MCF 10A (cell line): ENCODE measurements at regions not wholly inside any gene's neighbourhood (a gene's known extent, or its start where the extent isn't known, plus 50 kb on each side); places are given as distances from the start of the nearest gene placed in this dataset.
A peak's percentile ranks its signal among the peaks of the same experiment; 100 is the strongest.

Experiments used
- BruUV-seq: library from RNA; stranded (reverse); fragments of 400-500 nt; replicated peaks from 2 replicates; lab custom pipeline; 2021; lab: Mats Ljungman, UMichigan
- CTCF ChIA-PET: fragments of 300-600 bp; sonication (Branson Sonifier 250); formaldehyde crosslinking; extraction: SDS; loops from one replicate; lab custom pipeline; 2021; ENCODE audit warnings: antibody characterized with exemption, inconsistent platforms; lab: Yijun Ruan, JAX
- POLR2A ChIA-PET: fragments of 300-600, 350-650 bp; sonication (Branson Sonifier 250); formaldehyde crosslinking; extraction: SDS; loops from one replicate; lab custom pipeline; 2020; ENCODE audit warnings: antibody characterized with exemption, inconsistent platforms; lab: Yijun Ruan, JAX
- DNase-seq: peaks from one replicate; pipeline ENCODE4 v3.0.0-alpha.2; 2018; ENCODE audit not compliant: unreplicated experiment
- H3K27ac Mint-ChIP-seq: one replicate; pipeline ENCODE4 v1.8.0; 2022; ENCODE audit warnings: mild to moderate bottlenecking, low read depth, mixed read lengths; ENCODE audit not compliant: unreplicated experiment
- H3K27me3 Mint-ChIP-seq: one replicate; pipeline ENCODE4 v1.8.0; 2022; ENCODE audit warnings: mixed read lengths; ENCODE audit not compliant: insufficient read depth, unreplicated experiment
- H3K36me3 Mint-ChIP-seq: one replicate; pipeline ENCODE4 v1.8.0; 2022; ENCODE audit warnings: mild to moderate bottlenecking, moderate library complexity, mixed read lengths; ENCODE audit not compliant: insufficient read depth, unreplicated experiment
- H3K4me1 Mint-ChIP-seq: one replicate; pipeline ENCODE4 v1.8.0; 2022; ENCODE audit warnings: mixed read lengths; ENCODE audit not compliant: insufficient read depth, unreplicated experiment
- H3K4me3 Mint-ChIP-seq: one replicate; pipeline ENCODE4 v1.8.0; 2022; ENCODE audit warnings: mild to moderate bottlenecking, moderate library complexity, mixed read lengths; ENCODE audit not compliant: unreplicated experiment
- H3K9me3 Mint-ChIP-seq: one replicate; pipeline ENCODE4 v1.8.0; 2022; ENCODE audit warnings: mixed read lengths; ENCODE audit not compliant: unreplicated experiment
- CTCF ChIP-seq: fragments of 200-600 bp; IDR thresholded peaks from one replicate; pipeline ENCODE4 v1.8.0; 2022; ENCODE audit warnings: antibody characterized with exemption, mild to moderate bottlenecking; ENCODE audit not compliant: unreplicated experiment
- intact Hi-C: fragments of 100-400 bp; cut with micrococcal nuclease; formaldehyde crosslinking; loops from 2 replicates; pipeline ENCODE4 v1.14.1; 2022

- Mint-ChIP-seq H3K27ac (peak overlapping the region; percentile 8), H3K36me3 (no peaks in the 10 kb centered on the region), H3K9me3 (peaks cover 26% of the 10 kb centered on the region), H3K27me3 (no peaks in the 10 kb centered on the region), H3K4me1 (peaks cover 38% of the 10 kb centered on the region), H3K4me3 (no peak overlapping the region)
- CTCF ChIA-PET: interaction anchor here (0.6 to 1.3 kb wide), 3 partner anchors 10 to 1058 kb away, joined by 3 to 5 read pairs (median 3); no protein-coding TSS in a partner anchor
- POLR2A ChIA-PET: interaction anchor here (0.7 to 1.7 kb wide), 6 partner anchors 14 to 565 kb away, joined by 3 to 6 read pairs (median 4); no protein-coding TSS in a partner anchor
- DNase-seq: peak; percentile 33
- no TSS peak for BruUV-seq
- intact Hi-C loops: no loop called here
- no peak for TF ChIP-seq CTCF
Observed at GRCh38 chr1:221397606-221398005, 344.3 kb downstream of the DUSP10 start.

- peaks cover 8% of the 10 kb centered on the region for H3K9me3 Mint-ChIP-seq
- ChIA-PET POLR2A (no interaction called here), CTCF (interaction anchor here (1.6 kb wide), 1 partner anchor 10 kb away, joined by 5 read pairs; no protein-coding TSS in a partner anchor)
- BruUV-seq: no TSS peak
- DNase-seq: no peak
- no peak overlapping the region for H3K27ac Mint-ChIP-seq
- H3K4me1 Mint-ChIP-seq: no peaks in the 10 kb centered on the region
- no peak overlapping the region for H3K4me3 Mint-ChIP-seq
- no peaks in the 10 kb centered on the region for H3K36me3 Mint-ChIP-seq
- H3K27me3 Mint-ChIP-seq: no peaks in the 10 kb centered on the region
- no peak for TF ChIP-seq CTCF
- intact Hi-C loops: no loop called here
Observed at GRCh38 chr1:221405146-221405545, 336.7 kb downstream of the DUSP10 start.

GRCh38 chr1:221408117-221408803 is 333.6 kb downstream of the DUSP10 start:
- TF ChIP-seq CTCF: no peak
- no TSS peak for BruUV-seq
- no peaks in the 10 kb centered on the region for H3K36me3 Mint-ChIP-seq
- H3K4me1 Mint-ChIP-seq: no peaks in the 10 kb centered on the region
- intact Hi-C loops: no loop called here
- H3K27me3 Mint-ChIP-seq: no peaks in the 10 kb centered on the region
- no peaks in the 10 kb centered on the region for H3K9me3 Mint-ChIP-seq
- H3K27ac Mint-ChIP-seq: no peak overlapping the region
- ChIA-PET CTCF (interaction anchor here (1.1 kb wide), 1 partner anchor 27 kb away, joined by 4 read pairs; no protein-coding TSS in a partner anchor), POLR2A (no interaction called here)
- no peak for DNase-seq
- H3K4me3 Mint-ChIP-seq: no peak overlapping the region

- Mint-ChIP-seq H3K9me3 (peaks cover 8% of the 10 kb centered on the region), H3K27ac (no peak overlapping the region), H3K4me3 (no peak overlapping the region), H3K36me3 (no peaks in the 10 kb centered on the region), H3K4me1 (peaks cover 6% of the 10 kb centered on the region), H3K27me3 (no peaks in the 10 kb centered on the region)
- intact Hi-C loops: no loop called here
- ChIA-PET POLR2A (interaction anchor here (1.1 to 2.4 kb wide), 2 partner anchors 8 to 15 kb away, joined by 4 to 8 read pairs; no protein-coding TSS in a partner anchor), CTCF (interaction anchor here (0.7 to 2.1 kb wide), 2 partner anchors 15 to 20 kb away, joined by 3 to 12 read pairs; no protein-coding TSS in a partner anchor)
- DNase-seq: no peak
- BruUV-seq: no TSS peak
- TF ChIP-seq CTCF: no peak
Observed at GRCh38 chr1:221411283-221411682, 330.6 kb downstream of the DUSP10 start.
